ENCODE measurements at regions not wholly inside any gene's neighbourhood (a gene's known extent, or its start where the extent isn't known, plus 50 kb on each side); places are given as distances from the start of the nearest gene placed in this dataset.

DNA sequence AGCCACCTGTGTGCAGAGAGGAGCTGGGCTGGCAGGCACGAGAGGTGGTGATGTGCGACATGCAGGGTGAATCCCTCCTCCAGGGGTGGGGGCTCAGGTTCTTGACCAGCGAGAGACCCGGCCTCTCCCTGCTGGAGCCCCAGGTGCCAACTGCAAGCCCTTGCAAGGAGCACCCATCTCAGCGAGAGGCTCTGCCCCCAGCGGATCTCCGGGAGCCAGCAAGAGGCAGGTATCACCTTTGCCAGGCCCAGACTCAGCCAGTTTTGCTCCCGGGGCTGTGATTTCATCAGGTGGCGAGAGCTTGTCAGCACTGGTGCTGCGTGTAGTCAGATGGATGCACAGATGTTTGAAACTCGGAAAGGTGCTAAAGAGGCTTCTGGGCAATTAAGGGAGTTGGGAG is 87.7 kb downstream of the TFAP2C start:
- intact Hi-C loops (cut with micrococcal nuclease) = no loop called here
- Histone ChIP-seq H3K27ac (replicated peaks) (no peak overlapping the region), H3K36me3 (no peaks in the 10 kb centered on the region), H3K4me1 (no peaks in the 10 kb centered on the region), H3K9me3 (replicated peaks) (no peaks in the 10 kb centered on the region), H3K27me3 (ENCODE audit: low read depth) (peaks cover 50% of the 10 kb centered on the region), H3K4me3 (no peak overlapping the region)
- no peak for DNase-seq
- TF ChIP-seq, protein P1, sequence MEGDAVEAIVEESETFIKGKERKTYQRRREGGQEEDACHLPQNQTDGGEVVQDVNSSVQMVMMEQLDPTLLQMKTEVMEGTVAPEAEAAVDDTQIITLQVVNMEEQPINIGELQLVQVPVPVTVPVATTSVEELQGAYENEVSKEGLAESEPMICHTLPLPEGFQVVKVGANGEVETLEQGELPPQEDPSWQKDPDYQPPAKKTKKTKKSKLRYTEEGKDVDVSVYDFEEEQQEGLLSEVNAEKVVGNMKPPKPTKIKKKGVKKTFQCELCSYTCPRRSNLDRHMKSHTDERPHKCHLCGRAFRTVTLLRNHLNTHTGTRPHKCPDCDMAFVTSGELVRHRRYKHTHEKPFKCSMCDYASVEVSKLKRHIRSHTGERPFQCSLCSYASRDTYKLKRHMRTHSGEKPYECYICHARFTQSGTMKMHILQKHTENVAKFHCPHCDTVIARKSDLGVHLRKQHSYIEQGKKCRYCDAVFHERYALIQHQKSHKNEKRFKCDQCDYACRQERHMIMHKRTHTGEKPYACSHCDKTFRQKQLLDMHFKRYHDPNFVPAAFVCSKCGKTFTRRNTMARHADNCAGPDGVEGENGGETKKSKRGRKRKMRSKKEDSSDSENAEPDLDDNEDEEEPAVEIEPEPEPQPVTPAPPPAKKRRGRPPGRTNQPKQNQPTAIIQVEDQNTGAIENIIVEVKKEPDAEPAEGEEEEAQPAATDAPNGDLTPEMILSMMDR (IDR thresholded peaks at IDR 0.05; ENCODE audit: borderline replicate concordance) = no peak

DNA sequence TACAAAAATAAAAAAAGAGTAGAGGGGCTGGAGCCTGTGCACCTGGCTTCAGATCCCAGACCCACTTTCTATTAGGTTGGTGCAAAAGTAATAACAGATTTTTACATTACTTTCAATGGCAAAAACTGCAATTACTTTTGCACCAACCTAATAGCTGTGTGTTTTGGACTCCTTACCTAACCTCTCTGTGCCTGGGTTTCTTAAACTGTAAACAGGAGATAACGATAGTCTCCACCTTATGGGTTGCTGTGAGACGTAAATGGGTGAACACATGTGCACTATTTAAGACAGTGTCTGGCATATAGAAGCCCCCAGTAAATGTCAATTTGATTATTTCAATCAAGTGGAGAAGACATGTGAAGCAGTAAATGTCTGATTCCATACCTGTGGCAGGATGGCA is 89.7 kb downstream of the TFAP2C start:
- Histone ChIP-seq H3K27ac (replicated peaks) (no peak overlapping the region), H3K9me3 (replicated peaks) (no peaks in the 10 kb centered on the region), H3K4me1 (no peaks in the 10 kb centered on the region), H3K27me3 (ENCODE audit: low read depth) (peaks cover 31% of the 10 kb centered on the region), H3K4me3 (no peak overlapping the region), H3K36me3 (no peaks in the 10 kb centered on the region)
- intact Hi-C loops (cut with micrococcal nuclease) = no loop called here
- TF ChIP-seq, protein P1 (IDR thresholded peaks at IDR 0.05; ENCODE audit: borderline replicate concordance) = no peak
- no peak for DNase-seq

DNA sequence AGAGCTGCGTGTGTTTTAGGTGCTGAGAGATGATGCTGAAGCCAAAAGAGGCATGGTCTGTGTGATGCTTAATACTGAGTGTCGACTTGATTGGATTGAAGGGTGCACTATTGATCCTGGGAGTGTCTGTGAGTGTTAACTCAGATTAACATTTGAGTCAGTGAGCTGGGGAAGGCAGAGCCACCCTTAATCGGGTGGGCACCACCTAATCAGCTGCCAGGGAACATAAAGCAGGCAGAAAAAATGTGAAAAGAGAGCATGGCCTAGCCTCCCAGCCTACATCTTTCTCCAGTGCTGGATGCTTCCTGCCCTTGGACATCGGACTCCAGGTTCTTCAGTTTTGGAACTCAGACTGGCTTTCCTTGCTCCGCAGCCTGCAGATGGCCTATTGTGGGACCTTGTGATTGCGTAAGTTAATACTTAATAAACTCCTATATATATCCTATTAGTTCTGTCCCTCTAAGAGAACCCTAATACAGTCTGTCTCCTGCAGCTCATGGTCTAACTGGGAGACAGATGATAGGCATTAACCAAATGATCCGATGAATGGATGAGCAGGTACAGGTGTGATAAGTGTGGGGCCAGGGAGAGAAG is 91.6 kb downstream of the TFAP2C start:
- no peaks in the 10 kb centered on the region for H3K9me3 ChIP-seq (replicated peaks)
- TF ChIP-seq, protein P1 (IDR thresholded peaks at IDR 0.05; ENCODE audit: borderline replicate concordance) = no peak
- H3K27me3 ChIP-seq (ENCODE audit: low read depth) = peaks cover 14% of the 10 kb centered on the region
- no peaks in the 10 kb centered on the region for H3K36me3 ChIP-seq
- no peak overlapping the region for H3K27ac ChIP-seq (replicated peaks)
- H3K4me3 ChIP-seq = no peak overlapping the region
- intact Hi-C loops (cut with micrococcal nuclease) = no loop called here
- no peaks in the 10 kb centered on the region for H3K4me1 ChIP-seq
- DNase-seq = no peak

DNA sequence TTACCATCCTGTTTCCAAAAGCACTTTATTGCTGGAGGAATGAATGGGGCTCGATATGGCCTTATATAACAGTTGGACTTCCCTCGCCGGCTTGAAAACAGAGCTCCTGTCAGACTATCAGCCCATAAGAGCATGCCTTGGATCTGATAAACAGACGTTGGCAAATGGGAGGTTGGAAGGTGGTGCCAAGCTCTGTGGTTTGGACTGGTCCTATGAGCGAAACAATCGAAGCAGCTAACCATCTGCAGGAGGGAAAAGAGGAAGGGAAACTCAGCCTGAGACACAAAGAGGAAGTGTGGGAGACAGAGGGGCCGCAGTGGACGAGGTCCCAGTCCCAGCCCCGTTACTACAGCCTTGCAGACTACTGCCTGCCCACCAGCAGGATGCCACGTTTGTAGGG is 92.9 kb downstream of the TFAP2C start:
- DNase-seq = no peak
- no peak overlapping the region for H3K4me3 ChIP-seq
- intact Hi-C loops (cut with micrococcal nuclease) = no loop called here
- TF ChIP-seq, protein P1 (IDR thresholded peaks at IDR 0.05; ENCODE audit: borderline replicate concordance) = no peak
- peaks cover 14% of the 10 kb centered on the region for H3K27me3 ChIP-seq (ENCODE audit: low read depth)
- no peaks in the 10 kb centered on the region for H3K4me1 ChIP-seq
- no peaks in the 10 kb centered on the region for H3K9me3 ChIP-seq (replicated peaks)
- H3K36me3 ChIP-seq = no peaks in the 10 kb centered on the region
- H3K27ac ChIP-seq (replicated peaks) = no peak overlapping the region

DNA sequence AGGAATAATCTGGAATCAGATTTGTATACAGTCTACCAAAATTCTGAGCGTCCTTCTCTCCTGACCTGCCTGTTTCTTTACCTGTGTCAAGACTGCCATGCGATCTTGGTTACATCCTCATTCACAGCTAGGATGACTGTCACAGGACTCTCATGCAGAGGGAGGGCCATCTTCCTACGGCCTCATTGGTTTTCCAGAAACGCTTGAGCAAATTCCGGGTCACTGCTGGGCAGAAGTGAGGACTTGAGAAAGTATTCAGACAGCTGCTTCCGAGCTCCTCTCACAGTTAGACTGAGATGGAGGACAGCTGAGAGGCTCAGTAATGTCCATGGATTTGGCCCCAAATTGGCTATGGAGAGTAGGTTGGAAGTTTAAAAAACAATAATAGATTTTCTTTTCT is 94.2 kb downstream of the TFAP2C start:
- intact Hi-C loops (cut with micrococcal nuclease) = no loop called here
- Histone ChIP-seq H3K4me3 (no peak overlapping the region), H3K36me3 (no peaks in the 10 kb centered on the region), H3K27me3 (ENCODE audit: low read depth) (peaks cover 19% of the 10 kb centered on the region), H3K27ac (replicated peaks) (no peak overlapping the region), H3K9me3 (replicated peaks) (no peaks in the 10 kb centered on the region), H3K4me1 (no peaks in the 10 kb centered on the region)
- TF ChIP-seq, protein P1 (IDR thresholded peaks at IDR 0.05; ENCODE audit: borderline replicate concordance) = no peak
- DNase-seq = no peak
